Uterus (tissue), 3 donors: ENCODE measurements at regions not wholly inside any gene's neighbourhood (a gene's known extent, or its start where the extent isn't known, plus 50 kb on each side); places are given as distances from the start of the nearest gene placed in this dataset.
A peak's percentile ranks its signal among the peaks of the same experiment; 100 is the strongest.

ENCODE experiments used
- DNase-seq, 2 donors: peaks; one replicate each; pipeline ENCODE4 v3.0.0-alpha.2; 2019 to 2020
- H3K27ac ChIP-seq, 2 donors: fragments of 200-600 bp; sonication (generic); 1 replicate in 1 of 2; 2 replicates in 1 of 2; pipeline ENCODE4 v1.5.1; 2016 to 2018
- H3K27me3 ChIP-seq, 2 donors: fragments of 200-600 bp; sonication (generic); one replicate each; pipeline ENCODE4 v1.5.1; 2018 to 2019; ENCODE audit warnings: control low read depth in 1 of 2
- H3K36me3 ChIP-seq, 2 donors: fragments of 200-600 bp; sonication (generic); one replicate each; pipeline ENCODE4 v1.5.1; 2019; ENCODE audit warnings: control low read depth in 1 of 2
- H3K4me1 ChIP-seq, 2 donors: fragments of 200-600 bp; sonication (generic); one replicate each; pipeline ENCODE4 v1.5.1; 2018 to 2019; ENCODE audit warnings: control low read depth in 1 of 2
- H3K4me3 ChIP-seq, 2 donors: fragments of 200-600 bp; sonication (generic); 1 replicate in 1 of 2; 2 replicates in 1 of 2; pipeline ENCODE4 v1.5.1; 2018 to 2019; ENCODE audit warnings: mild to moderate bottlenecking in 1 of 2
- H3K9me3 ChIP-seq, 2 donors: fragments of 200-600 bp; sonication (generic); one replicate each; pipeline ENCODE4 v1.5.1; 2019; ENCODE audit warnings: control low read depth in 1 of 2
- CTCF ChIP-seq, 4 experiments: fragments of 200-600 bp in 2 of 4; fragments of 450-650 bp in 2 of 4; sonication (generic) in 2 of 4; IDR thresholded peaks; one replicate each; pipeline ENCODE4 v1.5.1; 2016 to 2019; ENCODE audit warnings: antibody characterized with exemption in 4 of 4, mild to moderate bottlenecking in 2 of 4, moderate library complexity in 1 of 4
- POLR2A ChIP-seq, 2 donors: fragments of 450-650 bp; IDR thresholded peaks; one replicate each; pipeline ENCODE4 v1.6.1; 2016; ENCODE audit warnings: antibody characterized with exemption in 2 of 2, mild to moderate bottlenecking in 1 of 2, moderate library complexity in 1 of 2
- intact Hi-C: fragments of 100-400 bp; cut with DNase I; formaldehyde crosslinking; loops from one replicate; pipeline ENCODE4 v1.15.1; 2023; ENCODE audit warnings: low total_unique reads
- donor health status: DM: yes; HTN: yes; CAD: no.

GRCh38 chr3:66812741-66813140, 185.4 kb upstream of the KBTBD8 start:
- Histone ChIP-seq H3K36me3 (no peaks in the 10 kb centered on the region), H3K27me3 (no peaks in the 10 kb centered on the region), H3K9me3 (no peaks in the 10 kb centered on the region), H3K4me1 (no peaks in the 10 kb centered on the region), H3K4me3 (no peak overlapping the region), H3K27ac (no peak overlapping the region)
- intact Hi-C loops: loop anchor here (10.0 kb wide), 2 partner anchors 408 to 558 kb away; no protein-coding TSS in a partner anchor
- no peak for DNase-seq
- TF ChIP-seq CTCF (IDR thresholded peaks at IDR 0.05) (no peak), POLR2A (IDR thresholded peaks at IDR 0.05) (no peak)

- no peak overlapping the region for H3K4me3 ChIP-seq
- intact Hi-C loops: loop anchor here (10.0 kb wide), 2 partner anchors 411 to 561 kb away; no protein-coding TSS in a partner anchor
- no peaks in the 10 kb centered on the region for H3K36me3 ChIP-seq
- H3K27ac ChIP-seq: no peak overlapping the region
- H3K9me3 ChIP-seq: no peaks in the 10 kb centered on the region
- no peaks in the 10 kb centered on the region for H3K4me1 ChIP-seq
- peak; percentile 54 to 76 (median 68) for TF ChIP-seq CTCF (IDR thresholded peaks at IDR 0.05)
- no peak for TF ChIP-seq POLR2A (IDR thresholded peaks at IDR 0.05)
- no peaks in the 10 kb centered on the region for H3K27me3 ChIP-seq
- no peak for DNase-seq
These were observed 181.9 kb upstream of the KBTBD8 start for GRCh38 chr3:66816090-66816761.

- no peak for DNase-seq
- TF ChIP-seq POLR2A (IDR thresholded peaks at IDR 0.05): no peak
- no peak for TF ChIP-seq CTCF (IDR thresholded peaks at IDR 0.05)
- intact Hi-C loops: loop anchor here (10.0 kb wide), 2 partner anchors 413 to 563 kb away; no protein-coding TSS in a partner anchor
- no peaks in the 10 kb centered on the region for H3K9me3 ChIP-seq
- no peak overlapping the region for H3K4me3 ChIP-seq
- no peaks in the 10 kb centered on the region for H3K36me3 ChIP-seq
- H3K27ac ChIP-seq: no peak overlapping the region
- no peaks in the 10 kb centered on the region for H3K27me3 ChIP-seq
- no peaks in the 10 kb centered on the region for H3K4me1 ChIP-seq
These were observed 180.1 kb upstream of the KBTBD8 start for GRCh38 chr3:66817951-66818557.

- no peak overlapping the region for H3K4me3 ChIP-seq
- H3K4me1 ChIP-seq: no peaks in the 10 kb centered on the region
- no peaks in the 10 kb centered on the region for H3K36me3 ChIP-seq
- intact Hi-C loops: loop anchor here (10.0 kb wide), 2 partner anchors 415 to 565 kb away; no protein-coding TSS in a partner anchor
- no peak overlapping the region for H3K27ac ChIP-seq
- H3K27me3 ChIP-seq: no peaks in the 10 kb centered on the region
- H3K9me3 ChIP-seq: no peaks in the 10 kb centered on the region
- TF ChIP-seq CTCF (IDR thresholded peaks at IDR 0.05) (no peak), POLR2A (IDR thresholded peaks at IDR 0.05) (no peak)
- no peak for DNase-seq
These were observed 178.1 kb upstream of the KBTBD8 start for GRCh38 chr3:66819993-66820501.
